ENCODE measurements at regions not wholly inside any gene's neighbourhood (a gene's known extent, or its start where the extent isn't known, plus 50 kb on each side); places are given as distances from the start of the nearest gene placed in this dataset.

GRCh38 chr11:95318498-95318897 is 87.5 kb upstream of the SESN3 start:
- CTCF ChIA-PET, result no interaction called here
- H3K27me3 ChIP-seq (ENCODE audit: control insufficient read depth, insufficient read depth, low read length), result no peaks in the 10 kb centered on the region
- H3K36me3 ChIP-seq (ENCODE audit: control insufficient read depth, insufficient read depth, low read length), result no peaks in the 10 kb centered on the region
- no TSS peak for BruUV-seq (replicated peaks)
- POLR2A ChIA-PET, result interaction anchor here (0.6 to 0.7 kb wide), 2 partner anchors 14 to 31 kb away, joined by 3 to 6 read pairs; no protein-coding TSS in a partner anchor
- no peaks in the 10 kb centered on the region for H3K9me3 ChIP-seq (ENCODE audit: control insufficient read depth, insufficient read depth, low read depth, low read length)
- ATAC-seq (no peak), DNase-seq (ENCODE audit: low read depth, low spot score) (no peak)
- no peaks in the 10 kb centered on the region for H3K4me1 ChIP-seq (ENCODE audit: control insufficient read depth, insufficient read depth, low read length)
- no peak overlapping the region for H3K4me3 ChIP-seq (ENCODE audit: low read depth in 2 of 2, low read length in 2 of 2)
- in situ Hi-C loops (cut with HindIII; ENCODE audit: low pct_unique_long_range_greater_than_20kb, low sequenced_read_pairs), result no loop called here
- intact Hi-C loops (cut with micrococcal nuclease; ENCODE audit: unreplicated experiment), result no loop called here
- TF ChIP-seq POLR2AphosphoS5 (IDR thresholded peaks at IDR 0.05; ENCODE audit: low read depth, low read length) (no peak), SIN3A (IDR thresholded peaks at IDR 0.05; ENCODE audit: borderline replicate concordance, insufficient read depth, low read depth, low read length) (no peak), CTCF (IDR thresholded peaks at IDR 0.05) (no peak), TCF7L2 (IDR thresholded peaks at IDR 0.05; ENCODE audit: low read depth, low read length) (no peak), REST (IDR thresholded peaks at IDR 0.05; ENCODE audit: insufficient read depth in 1 of 2, low read depth in 2 of 2, low read length in 1 of 2) (no peak)
- no peak overlapping the region for H3K27ac ChIP-seq (ENCODE audit: low read length)

- no peaks in the 10 kb centered on the region for H3K36me3 ChIP-seq (ENCODE audit: control insufficient read depth, insufficient read depth, low read length)
- no peak for DNase-seq (ENCODE audit: low read depth, low spot score)
- ATAC-seq, result no peak
- TF ChIP-seq POLR2AphosphoS5 (IDR thresholded peaks at IDR 0.05; ENCODE audit: low read depth, low read length), result no peak
- no peak for TF ChIP-seq TCF7L2 (IDR thresholded peaks at IDR 0.05; ENCODE audit: low read depth, low read length)
- TF ChIP-seq SIN3A (IDR thresholded peaks at IDR 0.05; ENCODE audit: borderline replicate concordance, insufficient read depth, low read depth, low read length), result no peak
- TF ChIP-seq CTCF (IDR thresholded peaks at IDR 0.05), result no peak
- no peak for TF ChIP-seq REST (IDR thresholded peaks at IDR 0.05; ENCODE audit: insufficient read depth in 1 of 2, low read depth in 2 of 2, low read length in 1 of 2)
- H3K4me3 ChIP-seq (ENCODE audit: low read depth in 2 of 2, low read length in 2 of 2), result no peak overlapping the region
- no peaks in the 10 kb centered on the region for H3K9me3 ChIP-seq (ENCODE audit: control insufficient read depth, insufficient read depth, low read depth, low read length)
- in situ Hi-C loops (cut with HindIII; ENCODE audit: low pct_unique_long_range_greater_than_20kb, low sequenced_read_pairs), result no loop called here
- ChIA-PET CTCF (no interaction called here), POLR2A (no interaction called here)
- no peaks in the 10 kb centered on the region for H3K4me1 ChIP-seq (ENCODE audit: control insufficient read depth, insufficient read depth, low read length)
- no peaks in the 10 kb centered on the region for H3K27me3 ChIP-seq (ENCODE audit: control insufficient read depth, insufficient read depth, low read length)
- BruUV-seq (replicated peaks), result no TSS peak
- intact Hi-C loops (cut with micrococcal nuclease; ENCODE audit: unreplicated experiment), result no loop called here
- no peak overlapping the region for H3K27ac ChIP-seq (ENCODE audit: low read length)
These were observed 77.6 kb upstream of the SESN3 start for GRCh38 chr11:95308512-95309035.

All from Panc1 (cell line).